ENCODE measurements at regions not wholly inside any gene's neighbourhood (a gene's known extent, or its start where the extent isn't known, plus 50 kb on each side); places are given as distances from the start of the nearest gene placed in this dataset.
A peak's percentile ranks its signal among the peaks of the same experiment; 100 is the strongest.

DNA sequence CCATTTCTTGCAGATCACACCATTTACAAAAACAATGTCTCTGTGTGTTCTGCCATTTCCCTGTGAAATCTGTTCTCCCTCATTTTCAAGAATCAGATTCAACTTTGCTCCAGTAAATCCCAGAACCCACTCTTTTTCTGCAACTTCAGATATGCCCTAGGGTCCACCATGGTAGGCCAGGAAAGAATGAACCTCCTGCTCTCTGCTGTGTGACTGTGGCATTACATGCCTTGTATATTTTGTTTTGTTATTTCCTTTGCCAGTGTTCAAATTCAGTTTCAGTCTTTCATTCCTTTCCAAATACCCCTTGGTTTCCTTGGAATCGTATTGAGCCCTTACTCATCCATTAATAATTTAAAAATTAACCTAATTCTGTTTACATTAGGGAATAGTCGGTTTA lies 290.2 kb upstream of the VCX start:
- no peak overlapping the region for H3K27ac Mint-ChIP-seq (ENCODE audit: unreplicated experiment)
- DNase-seq (ENCODE audit: extremely low spot score, unreplicated experiment): no peak
- H3K27me3 Mint-ChIP-seq (ENCODE audit: unreplicated experiment): peaks cover 2% of the 10 kb centered on the region
- peaks cover 10% of the 10 kb centered on the region for H3K9me3 Mint-ChIP-seq (ENCODE audit: unreplicated experiment)
- H3K4me1 Mint-ChIP-seq (ENCODE audit: unreplicated experiment): no peaks in the 10 kb centered on the region
- no peaks in the 10 kb centered on the region for H3K36me3 Mint-ChIP-seq (ENCODE audit: unreplicated experiment)
- no peak overlapping the region for H3K4me3 Mint-ChIP-seq (ENCODE audit: unreplicated experiment)
- TF ChIP-seq, protein P1, sequence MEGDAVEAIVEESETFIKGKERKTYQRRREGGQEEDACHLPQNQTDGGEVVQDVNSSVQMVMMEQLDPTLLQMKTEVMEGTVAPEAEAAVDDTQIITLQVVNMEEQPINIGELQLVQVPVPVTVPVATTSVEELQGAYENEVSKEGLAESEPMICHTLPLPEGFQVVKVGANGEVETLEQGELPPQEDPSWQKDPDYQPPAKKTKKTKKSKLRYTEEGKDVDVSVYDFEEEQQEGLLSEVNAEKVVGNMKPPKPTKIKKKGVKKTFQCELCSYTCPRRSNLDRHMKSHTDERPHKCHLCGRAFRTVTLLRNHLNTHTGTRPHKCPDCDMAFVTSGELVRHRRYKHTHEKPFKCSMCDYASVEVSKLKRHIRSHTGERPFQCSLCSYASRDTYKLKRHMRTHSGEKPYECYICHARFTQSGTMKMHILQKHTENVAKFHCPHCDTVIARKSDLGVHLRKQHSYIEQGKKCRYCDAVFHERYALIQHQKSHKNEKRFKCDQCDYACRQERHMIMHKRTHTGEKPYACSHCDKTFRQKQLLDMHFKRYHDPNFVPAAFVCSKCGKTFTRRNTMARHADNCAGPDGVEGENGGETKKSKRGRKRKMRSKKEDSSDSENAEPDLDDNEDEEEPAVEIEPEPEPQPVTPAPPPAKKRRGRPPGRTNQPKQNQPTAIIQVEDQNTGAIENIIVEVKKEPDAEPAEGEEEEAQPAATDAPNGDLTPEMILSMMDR (IDR thresholded peaks at IDR 0.05): peak; percentile 45

DNA sequence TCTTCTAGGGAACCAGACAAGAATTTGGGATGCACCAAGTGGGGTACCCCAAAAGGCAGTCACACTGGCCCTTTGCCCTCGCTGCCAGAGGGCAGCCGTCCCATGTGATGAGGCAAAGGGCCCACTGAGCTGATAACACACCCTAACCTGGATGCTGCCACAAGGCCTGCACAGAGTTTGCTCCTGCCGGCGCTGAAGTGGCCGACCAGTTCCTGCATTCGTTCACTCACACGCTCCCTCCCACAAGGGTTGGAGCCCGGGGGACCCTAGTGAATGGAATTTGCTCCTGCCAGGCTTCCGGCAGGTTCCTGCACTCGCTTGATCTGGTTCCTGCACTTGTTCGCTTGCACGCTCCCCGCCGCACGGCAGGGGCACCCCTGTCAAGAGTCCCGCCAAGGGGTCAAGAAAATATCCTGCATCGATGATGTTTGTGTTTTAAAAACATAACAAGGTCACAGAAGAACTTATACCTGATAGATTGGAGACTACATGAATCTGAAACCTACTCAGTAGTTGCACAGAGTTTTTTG lies 296.4 kb upstream of the VCX start:
- no peaks in the 10 kb centered on the region for H3K9me3 Mint-ChIP-seq (ENCODE audit: unreplicated experiment)
- H3K4me1 Mint-ChIP-seq (ENCODE audit: unreplicated experiment): no peaks in the 10 kb centered on the region
- no peak for DNase-seq (ENCODE audit: extremely low spot score, unreplicated experiment)
- H3K4me3 Mint-ChIP-seq (ENCODE audit: unreplicated experiment): no peak overlapping the region
- H3K27me3 Mint-ChIP-seq (ENCODE audit: unreplicated experiment): peaks cover 3% of the 10 kb centered on the region
- TF ChIP-seq, protein P1 (IDR thresholded peaks at IDR 0.05): no peak
- H3K36me3 Mint-ChIP-seq (ENCODE audit: unreplicated experiment): no peaks in the 10 kb centered on the region
- no peak overlapping the region for H3K27ac Mint-ChIP-seq (ENCODE audit: unreplicated experiment)

DNA sequence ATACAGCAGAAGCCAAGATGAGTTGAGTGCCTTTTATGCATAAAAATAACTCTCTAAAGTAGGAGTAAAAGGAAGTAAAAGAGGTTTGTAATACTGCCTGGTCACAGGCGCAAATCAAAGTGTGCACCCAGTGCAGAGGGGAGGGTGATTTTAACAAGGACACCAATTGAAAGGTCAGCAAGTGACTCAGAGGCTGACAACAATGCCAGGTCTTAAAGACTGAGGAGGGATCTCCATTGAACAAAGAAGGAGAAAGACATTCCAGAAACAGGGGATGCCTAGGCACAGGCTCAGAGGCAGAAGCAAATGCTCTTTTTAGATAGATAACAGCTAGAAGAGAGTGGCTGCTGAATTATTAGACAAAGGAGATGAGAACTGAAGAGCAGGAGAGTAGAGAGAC lies 297.4 kb upstream of the VCX start:
- Mint-ChIP-seq H3K4me3 (ENCODE audit: unreplicated experiment) (no peak overlapping the region), H3K27me3 (ENCODE audit: unreplicated experiment) (peaks cover 3% of the 10 kb centered on the region), H3K9me3 (ENCODE audit: unreplicated experiment) (peaks cover 3% of the 10 kb centered on the region), H3K27ac (ENCODE audit: unreplicated experiment) (no peak overlapping the region), H3K36me3 (ENCODE audit: unreplicated experiment) (no peaks in the 10 kb centered on the region), H3K4me1 (ENCODE audit: unreplicated experiment) (no peaks in the 10 kb centered on the region)
- TF ChIP-seq, protein P1 (IDR thresholded peaks at IDR 0.05): no peak
- DNase-seq (ENCODE audit: extremely low spot score, unreplicated experiment): no peak

DNA sequence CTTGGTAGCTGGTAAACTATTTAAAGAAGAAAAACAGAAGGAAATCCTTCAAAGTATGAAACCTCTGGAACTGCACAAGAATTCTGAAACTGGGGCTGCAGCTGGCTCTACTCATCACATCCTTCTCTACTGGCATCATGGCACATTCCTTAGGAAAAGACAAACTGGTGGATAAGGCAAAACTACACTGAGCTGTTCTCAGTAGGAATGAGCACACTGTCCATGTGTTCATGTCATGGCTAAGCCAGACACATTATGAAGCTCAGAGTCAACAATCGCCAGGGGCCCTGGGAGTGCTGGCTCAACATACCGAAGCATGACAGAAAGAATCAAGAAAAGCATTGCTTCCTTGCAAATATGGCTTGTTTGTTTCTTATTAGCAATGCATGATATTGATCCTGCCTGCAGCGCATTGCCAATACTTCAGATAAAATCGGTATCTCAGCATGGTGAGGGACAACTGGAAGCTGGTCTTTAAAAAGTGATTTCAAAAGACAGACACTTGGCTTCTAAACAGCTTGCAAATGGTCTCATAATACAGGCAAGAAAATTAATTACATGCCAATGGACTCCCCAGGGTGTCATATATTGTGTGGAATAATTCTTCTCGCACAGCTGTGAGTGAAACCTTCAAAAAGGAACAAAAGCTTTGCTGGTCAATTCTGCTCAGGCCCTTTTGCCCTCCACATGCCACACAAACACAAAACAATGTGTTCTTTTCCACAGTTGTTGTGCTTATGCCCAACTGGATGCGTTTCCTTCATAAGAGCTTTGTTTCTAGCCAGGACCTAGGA lies 300.2 kb upstream of the VCX start:
- no peak for DNase-seq (ENCODE audit: extremely low spot score, unreplicated experiment)
- no peaks in the 10 kb centered on the region for H3K4me1 Mint-ChIP-seq (ENCODE audit: unreplicated experiment)
- TF ChIP-seq, protein P1 (IDR thresholded peaks at IDR 0.05): no peak
- no peak overlapping the region for H3K27ac Mint-ChIP-seq (ENCODE audit: unreplicated experiment)
- H3K36me3 Mint-ChIP-seq (ENCODE audit: unreplicated experiment): no peaks in the 10 kb centered on the region
- H3K27me3 Mint-ChIP-seq (ENCODE audit: unreplicated experiment): peaks cover 7% of the 10 kb centered on the region
- peaks cover 14% of the 10 kb centered on the region for H3K9me3 Mint-ChIP-seq (ENCODE audit: unreplicated experiment)
- H3K4me3 Mint-ChIP-seq (ENCODE audit: unreplicated experiment): no peak overlapping the region

DNA sequence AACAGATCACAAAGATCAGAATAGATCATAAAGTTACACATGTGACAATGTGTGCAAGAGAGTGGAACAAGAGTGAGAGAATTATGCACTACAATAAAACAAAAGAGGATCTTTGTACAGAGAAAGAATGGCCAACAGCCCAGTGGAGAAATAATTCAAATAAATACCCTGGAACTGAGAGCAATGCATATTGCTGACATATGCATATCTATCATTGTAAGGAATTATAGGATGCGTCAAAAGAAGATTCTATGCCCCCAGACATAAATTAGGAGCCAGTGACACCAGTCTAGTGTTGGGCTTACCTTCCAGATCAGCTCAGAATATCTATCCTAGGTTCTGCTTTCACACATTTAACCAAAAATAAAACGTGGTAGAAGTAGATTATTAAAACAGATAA lies 320.1 kb upstream of the VCX start:
- H3K4me1 Mint-ChIP-seq (ENCODE audit: unreplicated experiment): no peaks in the 10 kb centered on the region
- H3K36me3 Mint-ChIP-seq (ENCODE audit: unreplicated experiment): no peaks in the 10 kb centered on the region
- no peak overlapping the region for H3K4me3 Mint-ChIP-seq (ENCODE audit: unreplicated experiment)
- peaks cover 21% of the 10 kb centered on the region for H3K9me3 Mint-ChIP-seq (ENCODE audit: unreplicated experiment)
- TF ChIP-seq, protein P1 (IDR thresholded peaks at IDR 0.05): no peak
- peaks cover 4% of the 10 kb centered on the region for H3K27me3 Mint-ChIP-seq (ENCODE audit: unreplicated experiment)
- no peak for DNase-seq (ENCODE audit: extremely low spot score, unreplicated experiment)
- H3K27ac Mint-ChIP-seq (ENCODE audit: unreplicated experiment): no peak overlapping the region
